H54 (cell line): ENCODE measurements at regions not wholly inside any gene's neighbourhood (a gene's known extent, or its start where the extent isn't known, plus 50 kb on each side); places are given as distances from the start of the nearest gene placed in this dataset.

Experiments used
- DNase-seq: peaks from one replicate; pipeline ENCODE4 v3.0.0; 2011; ENCODE audit warnings: low spot score, mixed read lengths; ENCODE audit not compliant: insufficient read length
- FAIRE-seq: peaks from 3 replicates; lab custom pipeline; 2011; peaks lifted over from hg19 to GRCh38; lab: Jason Lieb, UNC
- POLR2A ChIP-seq: IDR thresholded peaks from 2 replicates; pipeline ENCODE4 v1.6.1; 2011; ENCODE audit warnings: low read depth, mild to moderate bottlenecking, low read length

- TF ChIP-seq POLR2A: no peak
- DNase-seq (no peak), FAIRE-seq (no peak)
These were observed 372.8 kb upstream of the MYT1L start for GRCh38 chr2:2703762-2704427.

GRCh38 chr2:2703172-2703571 is 372.1 kb upstream of the MYT1L start:
- FAIRE-seq (no peak), DNase-seq (no peak)
- no peak for TF ChIP-seq POLR2A

- no peak for TF ChIP-seq POLR2A
- DNase-seq: no peak
- FAIRE-seq: no peak
These were observed 371.3 kb upstream of the MYT1L start for GRCh38 chr2:2702385-2702784.

GRCh38 chr2:2701813-2702212 is 370.7 kb upstream of the MYT1L start:
- DNase-seq (no peak), FAIRE-seq (no peak)
- TF ChIP-seq POLR2A: no peak

- TF ChIP-seq POLR2A: no peak
- no peak for DNase-seq
- no peak for FAIRE-seq
These were observed 370.2 kb upstream of the MYT1L start for GRCh38 chr2:2701176-2701781.

- FAIRE-seq (no peak), DNase-seq (no peak)
- no peak for TF ChIP-seq POLR2A
These were observed 368.0 kb upstream of the MYT1L start for GRCh38 chr2:2699121-2699505.

- FAIRE-seq: no peak
- no peak for TF ChIP-seq POLR2A
- DNase-seq: peak; percentile 18
These were observed 367.4 kb upstream of the MYT1L start for GRCh38 chr2:2698182-2699120.

- TF ChIP-seq POLR2A: no peak
- no peak for DNase-seq
- no peak for FAIRE-seq
These were observed 365.8 kb upstream of the MYT1L start for GRCh38 chr2:2696733-2697455.

- DNase-seq (no peak), FAIRE-seq (no peak)
- no peak for TF ChIP-seq POLR2A
These were observed 365.2 kb upstream of the MYT1L start for GRCh38 chr2:2696325-2696724.

- FAIRE-seq (no peak), DNase-seq (no peak)
- TF ChIP-seq POLR2A: no peak
These were observed 363.7 kb upstream of the MYT1L start for GRCh38 chr2:2694746-2695145.

GRCh38 chr2:2692599-2693389 is 361.7 kb upstream of the MYT1L start:
- no peak for FAIRE-seq
- no peak for TF ChIP-seq POLR2A

GRCh38 chr2:2691419-2691818 is 360.3 kb upstream of the MYT1L start:
- TF ChIP-seq POLR2A: no peak
- FAIRE-seq (no peak), DNase-seq (no peak)

More at GRCh38 chr2:2692599-2693389, 361.7 kb upstream of the MYT1L start:
- no peak for DNase-seq

- DNase-seq: no peak
- no peak for TF ChIP-seq POLR2A
- FAIRE-seq: no peak
These were observed 359.9 kb upstream of the MYT1L start for GRCh38 chr2:2690985-2691384.
